Effector memory CD8-positive, alpha-beta T cell (primary cell): ENCODE measurements at regions not wholly inside any gene's neighbourhood (a gene's known extent, or its start where the extent isn't known, plus 50 kb on each side); places are given as distances from the start of the nearest gene placed in this dataset.
"Not testable (repeated sequence)": the region's sequence is repeated elsewhere in the genome, so short reads cannot be mapped to it uniquely, and the experiment has no call there.

Experiments
- ATAC-seq: fragments of 150-1000 bp; cut with Tn5 transposase; replicated peaks from 2 replicates; pipeline ENCODE4 v1.10.0; 2021; ENCODE audit warnings: mild to moderate bottlenecking, moderate library complexity
- DNase-seq, 3 experiments: peaks; one replicate each; pipeline ENCODE4 v3.0.0; 2021
- H3K27ac Mint-ChIP-seq, 2 donors: one replicate each; pipeline ENCODE4 v1.8.0; 2022; ENCODE audit warnings: mild to moderate bottlenecking in 2 of 2, mixed read lengths in 2 of 2, moderate library complexity in 2 of 2
- H3K27me3 Mint-ChIP-seq, 2 donors: one replicate each; pipeline ENCODE4 v1.8.0; 2022; ENCODE audit warnings: mixed read lengths in 2 of 2
- H3K36me3 Mint-ChIP-seq: one replicate; pipeline ENCODE4 v1.8.0; 2022; ENCODE audit warnings: mild to moderate bottlenecking, moderate library complexity, mixed read lengths; ENCODE audit not compliant: insufficient read depth
- H3K4me1 Mint-ChIP-seq, 2 donors: one replicate each; pipeline ENCODE4 v1.8.0; 2022; ENCODE audit warnings: low read depth in 2 of 2, mixed read lengths in 2 of 2
- H3K4me3 Mint-ChIP-seq, 2 donors: one replicate each; pipeline ENCODE4 v1.8.0; 2022; ENCODE audit warnings: mild to moderate bottlenecking in 2 of 2, mixed read lengths in 2 of 2, moderate library complexity in 2 of 2
- H3K9me3 Mint-ChIP-seq, 2 donors: one replicate each; pipeline ENCODE4 v1.8.0; 2022; ENCODE audit warnings: mixed read lengths in 2 of 2

DNA sequence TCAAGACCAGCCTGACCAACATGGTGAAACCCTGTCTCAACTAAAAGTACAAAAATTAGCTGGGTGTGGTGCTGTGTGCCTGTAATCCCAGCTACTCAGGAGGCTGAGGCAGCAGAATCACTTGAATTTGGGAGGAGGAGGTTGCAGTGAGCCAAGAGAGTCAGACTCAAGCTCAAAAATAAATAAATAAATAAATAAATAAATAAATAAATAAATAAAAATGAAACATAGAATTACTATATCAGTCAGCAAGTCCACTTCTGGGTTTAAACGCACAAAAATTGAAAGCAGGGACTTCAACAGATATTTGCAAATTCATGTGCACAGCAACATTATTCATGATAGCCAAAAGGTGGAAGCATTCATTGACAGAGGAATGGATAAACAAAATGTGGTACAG is 875.2 kb upstream of the ALG10B start:
- not testable (repeated sequence) for H3K27me3 Mint-ChIP-seq, H3K4me3 Mint-ChIP-seq, H3K4me1 Mint-ChIP-seq, ATAC-seq, DNase-seq, H3K27ac Mint-ChIP-seq, H3K36me3 Mint-ChIP-seq
- peaks cover 2 to 21% of the 10 kb centered on the region in 2 donors for H3K9me3 Mint-ChIP-seq

DNA sequence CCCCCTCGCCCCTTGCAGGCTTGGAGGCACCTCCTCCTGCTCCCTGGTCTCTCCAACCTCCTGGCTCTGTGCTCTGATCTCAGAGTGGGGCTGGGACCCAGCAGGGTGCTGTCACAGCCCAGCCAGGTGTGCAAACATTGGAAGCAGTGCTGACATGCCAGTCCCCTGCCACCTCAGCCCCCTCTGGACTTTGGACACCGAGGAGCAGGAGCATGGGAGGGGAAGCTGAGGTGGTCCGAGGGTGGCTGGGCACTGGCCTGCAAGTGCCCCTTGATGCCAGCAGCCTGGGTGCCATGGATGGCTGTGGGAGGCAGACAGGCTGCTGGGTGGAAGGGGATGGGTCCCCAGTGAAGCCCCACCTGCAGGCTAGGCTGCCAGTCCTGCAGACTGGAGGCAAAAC is 860.9 kb upstream of the ALG10B start:
- H3K4me1 Mint-ChIP-seq, ATAC-seq, DNase-seq, H3K36me3 Mint-ChIP-seq, H3K4me3 Mint-ChIP-seq, H3K27ac Mint-ChIP-seq, H3K27me3 Mint-ChIP-seq, H3K9me3 Mint-ChIP-seq: not testable (repeated sequence)

DNA sequence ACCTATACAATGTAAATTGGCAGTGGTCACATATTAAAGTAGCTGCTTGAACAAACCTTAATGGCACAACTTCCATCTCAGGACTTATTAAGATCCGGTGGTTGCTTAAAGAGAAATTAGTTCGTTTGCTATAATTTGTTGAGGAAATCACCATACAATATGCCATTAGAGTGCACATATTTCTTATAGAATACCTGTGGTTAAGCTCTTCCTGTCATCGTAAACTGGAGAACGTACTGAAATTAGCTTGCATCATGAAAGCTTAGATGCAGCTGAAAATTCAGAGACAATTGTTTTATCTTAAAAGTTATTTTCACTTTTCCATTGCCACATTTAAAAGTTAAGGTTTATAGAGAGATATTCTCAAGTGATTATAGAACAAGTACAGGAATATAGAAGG is 818.6 kb upstream of the ALG10B start:
- not testable (repeated sequence) for H3K36me3 Mint-ChIP-seq, H3K9me3 Mint-ChIP-seq, ATAC-seq, H3K27me3 Mint-ChIP-seq, H3K4me3 Mint-ChIP-seq, H3K27ac Mint-ChIP-seq, DNase-seq, H3K4me1 Mint-ChIP-seq

DNA sequence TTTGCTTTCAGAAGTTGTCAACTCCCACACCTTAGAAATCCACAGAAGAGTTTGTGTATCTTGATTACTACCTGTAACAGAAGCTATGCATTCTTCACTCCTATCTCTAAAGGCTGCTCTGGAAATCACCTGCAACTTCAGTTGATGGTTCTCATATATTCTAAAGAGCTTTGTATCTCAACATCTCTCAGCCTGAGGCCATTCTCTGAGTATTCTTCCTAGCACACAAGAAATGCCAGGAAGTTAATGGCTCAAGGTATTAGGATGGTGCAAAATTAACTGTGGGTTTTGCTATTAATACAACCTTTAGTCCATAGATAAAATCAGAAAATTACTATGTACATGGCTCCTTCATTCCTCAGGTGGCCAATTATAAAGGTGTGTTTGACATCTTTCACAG is 806.3 kb upstream of the ALG10B start:
- not testable (repeated sequence) for H3K27ac Mint-ChIP-seq, H3K4me3 Mint-ChIP-seq, H3K9me3 Mint-ChIP-seq, H3K27me3 Mint-ChIP-seq, H3K36me3 Mint-ChIP-seq, DNase-seq, H3K4me1 Mint-ChIP-seq, ATAC-seq

DNA sequence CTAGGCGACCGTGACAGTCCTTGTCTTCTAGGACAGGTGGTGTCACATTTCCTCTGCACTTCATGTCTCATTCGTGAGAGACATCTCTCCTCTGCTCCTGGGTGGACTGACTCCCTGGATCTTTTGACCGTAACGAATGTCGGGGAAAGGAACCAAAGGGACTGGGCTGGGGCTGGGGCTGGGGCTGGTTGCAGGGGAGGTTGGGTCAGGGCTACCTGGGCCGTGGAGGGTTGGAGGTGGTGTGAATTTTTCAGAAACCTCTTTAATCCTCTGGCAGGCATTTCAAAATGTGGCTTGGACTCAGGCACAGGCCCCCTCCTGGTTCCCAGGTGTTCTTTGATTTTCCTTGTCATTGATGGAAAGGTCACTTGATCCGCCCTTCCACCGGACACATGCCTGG is 776.0 kb upstream of the ALG10B start:
- H3K27ac Mint-ChIP-seq, DNase-seq, H3K4me1 Mint-ChIP-seq, H3K36me3 Mint-ChIP-seq, H3K27me3 Mint-ChIP-seq, ATAC-seq, H3K4me3 Mint-ChIP-seq: not testable (repeated sequence)
- peaks cover 5 to 38% of the 10 kb centered on the region in 2 donors for H3K9me3 Mint-ChIP-seq

DNA sequence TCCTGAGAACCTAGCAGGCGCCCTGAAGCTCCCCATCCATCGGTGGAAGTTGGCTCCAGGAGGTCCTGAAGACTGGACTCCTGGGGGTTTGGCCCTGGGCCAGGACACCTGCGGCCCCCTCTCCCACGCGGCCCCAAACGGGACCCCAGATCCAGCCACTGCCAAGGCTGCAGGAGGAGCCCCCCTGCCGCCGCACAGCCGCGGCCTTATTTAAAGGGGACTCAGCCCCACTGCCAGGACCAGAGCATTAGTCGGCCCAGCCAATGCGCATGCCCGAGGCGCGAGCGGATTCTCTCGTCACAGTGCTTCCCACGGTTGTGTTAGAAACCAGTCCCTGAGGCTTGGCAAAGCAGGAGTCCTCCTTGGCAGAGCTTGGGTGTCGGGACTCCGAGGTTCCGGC is 775.2 kb upstream of the ALG10B start:
- ATAC-seq (no peak), DNase-seq (no peak)
- no peaks in the 10 kb centered on the region for H3K27me3 Mint-ChIP-seq
- no peak overlapping the region for H3K27ac Mint-ChIP-seq
- no peak overlapping the region for H3K4me3 Mint-ChIP-seq
- H3K9me3 Mint-ChIP-seq: peaks cover 5 to 42% of the 10 kb centered on the region in 2 donors
- H3K36me3 Mint-ChIP-seq: no peaks in the 10 kb centered on the region
- H3K4me1 Mint-ChIP-seq: no peaks in the 10 kb centered on the region

DNA sequence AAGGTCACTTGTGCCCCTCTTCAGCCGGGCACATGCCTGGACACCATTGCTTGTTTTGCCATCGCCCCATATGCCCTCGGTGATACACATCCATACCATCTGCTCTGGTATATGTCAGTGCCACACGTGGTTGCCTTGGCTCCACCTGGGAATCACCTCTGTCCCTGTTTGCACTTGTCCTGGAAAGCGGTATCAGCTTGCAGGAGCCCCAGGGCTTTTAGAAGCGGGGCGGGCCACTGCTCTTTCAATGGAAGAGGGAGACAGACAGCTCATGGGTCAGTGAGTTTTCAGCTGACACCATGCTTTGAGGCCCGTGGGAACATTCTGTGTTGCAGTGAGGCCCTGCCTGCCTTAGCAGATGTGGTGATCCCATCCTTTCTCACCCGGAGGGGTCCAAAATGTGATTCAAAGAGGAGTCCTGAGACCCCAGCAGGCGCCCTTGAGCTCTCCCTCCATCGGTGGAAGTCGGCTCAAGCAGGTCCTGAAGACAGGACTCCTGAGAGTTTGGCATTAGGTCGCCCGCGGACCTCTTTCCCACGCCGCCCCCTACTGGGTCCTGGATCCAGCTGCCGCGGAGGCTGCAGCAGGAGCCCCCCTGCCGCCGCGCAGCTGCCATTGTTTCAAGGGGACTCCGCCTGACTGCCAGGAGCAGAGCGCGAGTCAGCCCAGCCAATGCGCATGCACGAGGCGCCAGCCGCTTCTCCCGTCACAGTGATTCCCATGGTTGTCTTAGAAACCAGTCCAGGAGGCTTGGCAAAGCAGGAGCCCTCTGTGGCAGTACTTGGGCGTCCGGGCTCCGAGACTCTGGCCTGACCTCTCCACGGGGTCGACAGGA is 773.2 kb upstream of the ALG10B start:
- no peak for ATAC-seq
- no peaks in the 10 kb centered on the region for H3K27me3 Mint-ChIP-seq
- H3K4me3 Mint-ChIP-seq: no peak overlapping the region
- no peaks in the 10 kb centered on the region for H3K36me3 Mint-ChIP-seq
- peaks cover 8 to 46% of the 10 kb centered on the region in 2 donors for H3K9me3 Mint-ChIP-seq
- H3K4me1 Mint-ChIP-seq: no peaks in the 10 kb centered on the region
- no peak for DNase-seq
- H3K27ac Mint-ChIP-seq: no peak overlapping the region

DNA sequence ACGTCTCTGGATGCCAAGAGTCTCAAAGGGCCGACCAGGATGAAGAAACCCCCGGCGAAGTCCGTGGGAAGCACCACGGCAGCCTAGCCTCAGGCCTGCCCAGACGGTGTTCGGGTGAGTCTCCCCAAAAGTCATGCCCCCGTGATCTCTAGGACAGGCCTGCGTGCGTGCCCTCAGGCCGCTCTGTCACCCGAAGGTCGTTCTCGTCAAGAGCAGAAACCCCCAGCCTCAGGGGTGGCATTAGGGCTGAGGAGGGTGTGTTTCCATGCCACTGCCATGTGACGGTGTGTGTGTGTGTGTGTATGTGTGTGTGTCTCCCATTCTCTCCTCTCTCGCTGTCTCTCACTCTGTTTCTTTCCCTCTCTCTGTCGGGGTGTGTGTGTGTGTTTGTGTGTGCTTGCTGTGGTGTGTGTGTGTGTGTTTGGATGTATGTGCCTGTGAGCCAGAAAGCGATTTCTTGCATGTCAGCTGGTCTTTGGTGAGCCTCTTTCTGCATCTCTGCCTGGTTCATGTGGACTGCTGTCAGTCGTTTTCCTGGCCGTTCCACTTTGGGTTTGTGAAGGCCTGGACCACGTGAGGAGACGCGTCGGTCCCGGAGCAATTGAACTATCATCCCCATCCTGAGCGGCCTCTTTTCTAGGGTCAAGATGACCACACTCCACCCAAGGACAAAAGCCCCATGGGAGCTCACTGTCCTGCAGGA is 772.5 kb upstream of the ALG10B start:
- no peak for DNase-seq
- Mint-ChIP-seq H3K27me3 (no peaks in the 10 kb centered on the region), H3K4me3 (no peak overlapping the region), H3K27ac (no peak overlapping the region), H3K9me3 (peaks cover 14 to 51% of the 10 kb centered on the region in 2 donors), H3K36me3 (no peaks in the 10 kb centered on the region), H3K4me1 (no peaks in the 10 kb centered on the region)
- no peak for ATAC-seq

DNA sequence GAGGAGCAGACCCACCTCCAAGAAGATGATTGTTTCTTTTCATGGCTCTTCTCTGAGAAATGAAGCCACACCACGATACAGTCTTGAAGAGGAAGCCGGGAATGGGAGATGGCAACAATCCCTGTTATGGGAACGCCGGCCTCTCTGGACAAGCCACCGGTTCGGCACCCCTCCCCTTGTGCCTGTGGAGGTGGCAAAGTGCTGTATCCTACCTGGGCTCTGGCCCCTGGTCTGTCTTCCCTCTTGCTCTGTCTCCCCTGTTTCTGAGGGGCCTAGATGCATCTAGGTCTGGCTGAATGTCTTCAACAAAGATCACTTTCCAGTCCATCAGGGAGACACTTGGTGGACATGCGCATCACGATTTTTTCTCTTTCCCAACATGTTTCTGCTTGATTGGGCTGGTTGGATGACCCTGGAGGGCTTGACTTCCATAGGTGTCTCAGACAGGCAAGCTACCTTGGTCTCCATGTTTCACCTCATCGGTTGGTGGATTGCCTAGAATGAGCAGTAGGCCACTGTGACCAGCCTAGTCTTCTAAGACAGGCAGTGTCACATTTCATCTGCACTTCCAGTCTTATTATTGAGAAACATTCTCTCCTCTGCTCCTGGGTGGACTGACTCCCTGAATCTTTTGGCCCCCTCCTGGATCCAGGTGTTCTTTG is 771.8 kb upstream of the ALG10B start:
- not testable (repeated sequence) for H3K27me3 Mint-ChIP-seq

DNA sequence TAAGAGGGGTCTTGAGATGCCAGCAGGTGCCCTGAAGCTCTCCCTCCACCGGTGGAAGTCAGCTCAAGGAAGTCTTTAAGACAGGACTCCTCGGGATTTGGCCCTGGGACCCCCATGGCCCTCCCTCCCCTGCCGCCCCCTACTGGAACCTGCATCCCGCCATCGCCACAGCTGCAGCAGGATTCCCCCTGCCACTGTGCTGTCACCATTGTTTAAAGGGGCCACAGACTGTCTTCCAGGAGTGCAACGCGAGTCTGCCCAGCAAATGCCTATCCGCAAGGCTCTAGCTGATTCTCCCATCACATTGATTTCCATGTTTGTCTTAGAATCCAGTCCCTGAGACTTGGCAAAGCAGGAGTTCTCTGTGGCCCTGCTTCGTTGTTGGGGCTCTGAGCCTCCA is 770.8 kb upstream of the ALG10B start:
- no peaks in the 10 kb centered on the region for H3K4me1 Mint-ChIP-seq
- no peaks in the 10 kb centered on the region for H3K36me3 Mint-ChIP-seq
- no peaks in the 10 kb centered on the region for H3K27me3 Mint-ChIP-seq
- no peak overlapping the region for H3K4me3 Mint-ChIP-seq
- H3K9me3 Mint-ChIP-seq: peaks cover 16 to 50% of the 10 kb centered on the region in 2 donors
- no peak for DNase-seq
- no peak for ATAC-seq
- H3K27ac Mint-ChIP-seq: no peak overlapping the region

More for the DNA sequence above, 771.8 kb upstream of the ALG10B start:
- H3K36me3 Mint-ChIP-seq, DNase-seq, H3K27ac Mint-ChIP-seq, H3K4me1 Mint-ChIP-seq, H3K4me3 Mint-ChIP-seq, ATAC-seq: not testable (repeated sequence)
- peaks cover 14 to 51% of the 10 kb centered on the region in 2 donors for H3K9me3 Mint-ChIP-seq

DNA sequence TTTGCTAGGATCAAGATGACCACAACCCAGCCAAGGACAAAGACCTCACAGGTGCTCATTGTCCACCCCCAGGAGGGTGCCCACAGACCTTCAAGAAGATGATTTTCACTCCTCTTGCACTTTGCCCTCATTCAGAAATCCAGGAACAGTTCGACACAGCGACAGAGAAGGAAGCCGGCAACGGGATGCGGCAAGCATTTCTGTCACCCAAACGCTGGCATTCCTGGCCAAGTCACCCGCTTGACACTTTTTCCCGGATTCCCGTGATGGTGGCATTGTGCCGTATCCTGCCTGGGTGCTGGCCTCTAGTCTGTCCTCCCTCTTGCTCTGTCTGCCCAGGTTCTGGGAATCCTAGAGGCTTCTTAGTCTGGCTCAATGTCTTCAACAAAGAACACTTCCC is 770.4 kb upstream of the ALG10B start:
- Mint-ChIP-seq H3K4me1 (no peaks in the 10 kb centered on the region), H3K27me3 (no peaks in the 10 kb centered on the region), H3K4me3 (no peak overlapping the region), H3K27ac (no peak overlapping the region), H3K36me3 (no peaks in the 10 kb centered on the region), H3K9me3 (peaks cover 16 to 53% of the 10 kb centered on the region in 2 donors)
- ATAC-seq (no peak), DNase-seq (no peak)

DNA sequence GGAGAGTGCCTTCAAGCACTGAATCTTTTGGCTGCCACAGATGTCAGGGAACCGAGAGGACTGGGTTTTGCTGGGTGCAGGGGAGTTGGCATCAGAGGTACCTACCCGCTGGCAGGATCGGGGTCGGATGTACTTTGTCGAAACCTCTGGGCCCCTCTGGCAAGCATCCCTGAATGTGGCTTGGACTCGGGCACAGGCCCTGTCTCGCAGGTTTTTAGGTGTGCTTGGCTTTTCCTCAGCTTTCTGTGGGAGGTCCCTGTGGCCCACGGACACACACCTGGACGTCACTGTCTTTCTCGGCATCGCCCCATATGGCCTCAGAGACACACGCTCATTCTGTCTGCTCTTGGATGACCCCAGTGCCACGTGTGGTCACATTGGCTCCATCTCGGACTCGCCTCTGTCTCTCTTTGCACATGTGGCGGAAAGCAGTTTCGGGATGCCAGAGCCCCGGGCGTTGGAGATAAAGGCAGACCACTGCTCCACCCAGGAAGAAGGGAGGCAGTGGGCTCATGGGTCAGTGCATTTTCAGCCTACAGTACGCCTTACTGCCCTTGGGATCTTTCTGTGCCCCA is 769.6 kb upstream of the ALG10B start:
- H3K4me3 Mint-ChIP-seq: no peak overlapping the region
- no peak for ATAC-seq

DNA sequence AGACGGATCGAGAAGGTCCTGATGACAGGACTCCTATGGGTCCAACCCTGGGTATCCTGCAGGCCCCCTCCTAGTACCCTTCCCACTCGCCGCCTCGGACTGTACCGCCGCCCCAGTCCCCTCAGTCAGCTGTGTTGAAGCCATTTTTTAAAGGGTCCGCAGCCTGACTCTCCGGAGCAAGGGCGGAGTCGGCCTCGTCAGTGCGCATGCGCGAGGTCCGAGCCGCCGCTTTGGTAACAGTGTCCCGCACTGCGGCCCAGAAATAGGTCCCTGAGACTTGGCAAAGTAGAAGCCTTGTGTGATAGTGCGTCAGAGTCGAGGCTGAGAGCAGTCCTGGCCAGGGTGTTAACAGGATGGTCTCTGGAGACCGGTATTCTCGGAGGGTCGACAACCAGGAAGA is 769.0 kb upstream of the ALG10B start:
- Mint-ChIP-seq H3K36me3 (no peaks in the 10 kb centered on the region), H3K27ac (no peak overlapping the region), H3K27me3 (no peaks in the 10 kb centered on the region), H3K4me3 (no peak overlapping the region), H3K9me3 (peaks cover 19 to 44% of the 10 kb centered on the region in 2 donors), H3K4me1 (no peaks in the 10 kb centered on the region)
- ATAC-seq: no peak
- DNase-seq: no peak

More for the DNA sequence above, 769.6 kb upstream of the ALG10B start:
- H3K27ac Mint-ChIP-seq: no peak overlapping the region
- no peaks in the 10 kb centered on the region for H3K27me3 Mint-ChIP-seq
- H3K9me3 Mint-ChIP-seq: peaks cover 19 to 49% of the 10 kb centered on the region in 2 donors
- no peaks in the 10 kb centered on the region for H3K36me3 Mint-ChIP-seq
- no peaks in the 10 kb centered on the region for H3K4me1 Mint-ChIP-seq
- DNase-seq: no peak
